ENCODE measurements at regions not wholly inside any gene's neighbourhood (a gene's known extent, or its start where the extent isn't known, plus 50 kb on each side); places are given as distances from the start of the nearest gene placed in this dataset.
"Not testable (repeated sequence)": the region's sequence is repeated elsewhere in the genome, so short reads cannot be mapped to it uniquely, and the experiment has no call there.

GRCh38 chr2:198602986-198603385 is 798.6 kb downstream of the PLCL1 start:
- TF ChIP-seq CTCF (IDR thresholded peaks at IDR 0.05); ZFX (IDR thresholded peaks at IDR 0.05; ENCODE audit: borderline replicate concordance): not testable (repeated sequence)

All from 22Rv1 (cell line).